ENCODE measurements at regions not wholly inside any gene's neighbourhood (a gene's known extent, or its start where the extent isn't known, plus 50 kb on each side); places are given as distances from the start of the nearest gene placed in this dataset.

DNA sequence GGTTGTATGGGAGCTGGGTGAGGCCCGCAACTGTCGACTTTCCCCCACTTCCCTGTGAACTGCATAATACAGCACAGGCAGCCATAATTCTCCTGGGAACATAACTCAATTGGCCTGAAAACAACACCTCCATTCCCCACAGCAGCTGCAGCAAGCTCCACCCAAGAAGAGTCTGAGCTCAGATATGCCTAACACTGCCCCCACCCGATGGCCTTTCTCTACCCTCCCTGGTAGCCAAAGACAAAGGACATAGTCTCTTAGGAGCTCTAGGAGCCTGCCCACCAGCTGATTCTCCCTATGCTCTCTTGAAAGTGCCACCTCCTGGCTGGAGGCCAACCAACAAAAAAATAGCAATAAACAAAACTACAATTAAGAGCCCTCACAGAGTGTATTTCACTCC is 542.7 kb upstream of the LMO3 start:
- Histone ChIP-seq H3K27me3 (no peaks in the 10 kb centered on the region), H3K36me3 (no peaks in the 10 kb centered on the region), H3K9me3 (no peaks in the 10 kb centered on the region), H3K4me1 (no peaks in the 10 kb centered on the region), H3K27ac (no peak overlapping the region), H3K4me3 (no peak overlapping the region)
- ATAC-seq (no peak), DNase-seq (no peak)
- TF ChIP-seq CTCF (IDR thresholded peaks at IDR 0.05 in 4 of 5, conservative IDR thresholded peaks at IDR 0.05 in 1 of 5) (no peak), POLR2A (IDR thresholded peaks at IDR 0.05) (no peak)
- intact Hi-C loops (cut with DNase I; ENCODE audit: low total_unique reads) = no loop called here
- in situ Hi-C loops (cut with MboI; ENCODE audit: low sequenced_read_pairs in 4 of 4) = no loop called here

DNA sequence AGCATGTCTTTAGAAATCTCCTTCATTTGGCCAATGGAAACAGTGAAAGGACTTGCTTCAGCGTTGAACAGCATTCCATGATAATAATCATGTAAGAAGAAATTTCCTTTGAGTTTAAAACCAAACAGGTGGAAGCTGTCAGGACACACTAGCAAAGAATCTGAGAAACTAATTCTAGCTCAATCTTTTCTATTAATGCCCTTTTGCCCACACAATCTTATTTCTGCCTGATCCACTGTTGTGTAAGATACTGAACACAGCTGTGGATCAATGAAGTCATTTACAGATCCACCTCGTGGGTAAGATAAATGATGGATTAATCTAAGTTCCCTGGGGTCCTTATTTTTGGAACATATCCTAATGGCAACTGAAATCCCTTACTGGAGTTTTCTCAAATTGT is 536.9 kb upstream of the LMO3 start:
- no peaks in the 10 kb centered on the region for H3K9me3 ChIP-seq
- no peaks in the 10 kb centered on the region for H3K36me3 ChIP-seq
- H3K4me3 ChIP-seq = no peak overlapping the region
- DNase-seq = no peak
- H3K27me3 ChIP-seq = no peaks in the 10 kb centered on the region
- in situ Hi-C loops (cut with MboI; ENCODE audit: low sequenced_read_pairs in 4 of 4) (no loop called here), intact Hi-C loops (cut with DNase I; ENCODE audit: low total_unique reads) (no loop called here)
- no peak overlapping the region for H3K27ac ChIP-seq
- H3K4me1 ChIP-seq = no peaks in the 10 kb centered on the region
- ATAC-seq = no peak
- TF ChIP-seq POLR2A (IDR thresholded peaks at IDR 0.05) = no peak
- TF ChIP-seq CTCF (IDR thresholded peaks at IDR 0.05 in 4 of 5, conservative IDR thresholded peaks at IDR 0.05 in 1 of 5) = no peak

GRCh38 chr12:17139931-17140330 is 534.0 kb upstream of the LMO3 start:
- DNase-seq (no peak), ATAC-seq (no peak)
- Histone ChIP-seq H3K9me3 (no peaks in the 10 kb centered on the region), H3K4me3 (no peak overlapping the region), H3K27ac (no peak overlapping the region), H3K4me1 (no peaks in the 10 kb centered on the region), H3K36me3 (no peaks in the 10 kb centered on the region), H3K27me3 (no peaks in the 10 kb centered on the region)
- intact Hi-C loops (cut with DNase I; ENCODE audit: low total_unique reads) (no loop called here), in situ Hi-C loops (cut with MboI; ENCODE audit: low sequenced_read_pairs in 4 of 4) (no loop called here)
- TF ChIP-seq CTCF (IDR thresholded peaks at IDR 0.05 in 4 of 5, conservative IDR thresholded peaks at IDR 0.05 in 1 of 5) = no peak
- TF ChIP-seq POLR2A (IDR thresholded peaks at IDR 0.05) = no peak

GRCh38 chr12:17137396-17137795 is 531.4 kb upstream of the LMO3 start:
- DNase-seq (no peak), ATAC-seq (no peak)
- intact Hi-C loops (cut with DNase I; ENCODE audit: low total_unique reads) = no loop called here

More at GRCh38 chr12:17137396-17137795, 531.4 kb upstream of the LMO3 start:
- Histone ChIP-seq H3K4me3 (no peak overlapping the region), H3K27me3 (no peaks in the 10 kb centered on the region), H3K36me3 (no peaks in the 10 kb centered on the region), H3K9me3 (no peaks in the 10 kb centered on the region), H3K27ac (no peak overlapping the region), H3K4me1 (no peaks in the 10 kb centered on the region)
- TF ChIP-seq CTCF (IDR thresholded peaks at IDR 0.05 in 4 of 5, conservative IDR thresholded peaks at IDR 0.05 in 1 of 5) (no peak), POLR2A (IDR thresholded peaks at IDR 0.05) (no peak)
- in situ Hi-C loops (cut with MboI; ENCODE audit: low sequenced_read_pairs in 4 of 4) = no loop called here
